Esophagus squamous epithelium (tissue), 4 donors: ENCODE measurements at regions not wholly inside any gene's neighbourhood (a gene's known extent, or its start where the extent isn't known, plus 50 kb on each side); places are given as distances from the start of the nearest gene placed in this dataset.

Source experiments
- CTCF ChIP-seq, 6 experiments: fragments of 450-650 bp in 4 of 6; fragments of 200-600 bp in 2 of 6; sonication (generic) in 2 of 6; IDR thresholded peaks; one replicate each; pipeline ENCODE4 v1.5.1; 2016 to 2019; ENCODE audit warnings: antibody characterized with exemption in 6 of 6, mild to moderate bottlenecking in 4 of 6, moderate library complexity in 4 of 6
- POLR2A ChIP-seq, 4 donors: fragments of 450-650 bp; IDR thresholded peaks; one replicate each; pipeline ENCODE4 v1.6.1; 2017; ENCODE audit warnings: antibody characterized with exemption in 4 of 4, mild to moderate bottlenecking in 4 of 4, moderate library complexity in 3 of 4

GRCh38 chr12:17470460-17470859 is 619.5 kb downstream of the RERGL start:
- no peak for TF ChIP-seq CTCF (IDR thresholded peaks at IDR 0.05)
- no peak for TF ChIP-seq POLR2A (IDR thresholded peaks at IDR 0.05)
